Choroid plexus epithelial cell (primary cell): ENCODE measurements at regions not wholly inside any gene's neighbourhood (a gene's known extent, or its start where the extent isn't known, plus 50 kb on each side); places are given as distances from the start of the nearest gene placed in this dataset.

Experiments used
- DNase-seq: peaks from one replicate; pipeline ENCODE4 v3.0.0-alpha.2; 2010; ENCODE audit warnings: low read depth
- H3K4me3 ChIP-seq: 2 replicates; pipeline ENCODE4 v1.5.1; 2011; ENCODE audit warnings: low read depth, mild to moderate bottlenecking, control low read depth, low read length, moderate library complexity
- TF ChIP-seq, protein P1 (sequence below): conservative IDR thresholded peaks from 2 replicates; pipeline ENCODE4 v1.5.1; 2011; ENCODE audit warnings: low read depth, mild to moderate bottlenecking, control low read depth, inconsistent platforms, low read length, moderate library complexity

- TF ChIP-seq, protein P1, sequence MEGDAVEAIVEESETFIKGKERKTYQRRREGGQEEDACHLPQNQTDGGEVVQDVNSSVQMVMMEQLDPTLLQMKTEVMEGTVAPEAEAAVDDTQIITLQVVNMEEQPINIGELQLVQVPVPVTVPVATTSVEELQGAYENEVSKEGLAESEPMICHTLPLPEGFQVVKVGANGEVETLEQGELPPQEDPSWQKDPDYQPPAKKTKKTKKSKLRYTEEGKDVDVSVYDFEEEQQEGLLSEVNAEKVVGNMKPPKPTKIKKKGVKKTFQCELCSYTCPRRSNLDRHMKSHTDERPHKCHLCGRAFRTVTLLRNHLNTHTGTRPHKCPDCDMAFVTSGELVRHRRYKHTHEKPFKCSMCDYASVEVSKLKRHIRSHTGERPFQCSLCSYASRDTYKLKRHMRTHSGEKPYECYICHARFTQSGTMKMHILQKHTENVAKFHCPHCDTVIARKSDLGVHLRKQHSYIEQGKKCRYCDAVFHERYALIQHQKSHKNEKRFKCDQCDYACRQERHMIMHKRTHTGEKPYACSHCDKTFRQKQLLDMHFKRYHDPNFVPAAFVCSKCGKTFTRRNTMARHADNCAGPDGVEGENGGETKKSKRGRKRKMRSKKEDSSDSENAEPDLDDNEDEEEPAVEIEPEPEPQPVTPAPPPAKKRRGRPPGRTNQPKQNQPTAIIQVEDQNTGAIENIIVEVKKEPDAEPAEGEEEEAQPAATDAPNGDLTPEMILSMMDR, result no peak
- H3K4me3 ChIP-seq, result no peak overlapping the region
- no peak for DNase-seq
These were observed 571.0 kb downstream of the NR2F1-AS1 start for GRCh38 chr5:93010037-93010436.

DNA sequence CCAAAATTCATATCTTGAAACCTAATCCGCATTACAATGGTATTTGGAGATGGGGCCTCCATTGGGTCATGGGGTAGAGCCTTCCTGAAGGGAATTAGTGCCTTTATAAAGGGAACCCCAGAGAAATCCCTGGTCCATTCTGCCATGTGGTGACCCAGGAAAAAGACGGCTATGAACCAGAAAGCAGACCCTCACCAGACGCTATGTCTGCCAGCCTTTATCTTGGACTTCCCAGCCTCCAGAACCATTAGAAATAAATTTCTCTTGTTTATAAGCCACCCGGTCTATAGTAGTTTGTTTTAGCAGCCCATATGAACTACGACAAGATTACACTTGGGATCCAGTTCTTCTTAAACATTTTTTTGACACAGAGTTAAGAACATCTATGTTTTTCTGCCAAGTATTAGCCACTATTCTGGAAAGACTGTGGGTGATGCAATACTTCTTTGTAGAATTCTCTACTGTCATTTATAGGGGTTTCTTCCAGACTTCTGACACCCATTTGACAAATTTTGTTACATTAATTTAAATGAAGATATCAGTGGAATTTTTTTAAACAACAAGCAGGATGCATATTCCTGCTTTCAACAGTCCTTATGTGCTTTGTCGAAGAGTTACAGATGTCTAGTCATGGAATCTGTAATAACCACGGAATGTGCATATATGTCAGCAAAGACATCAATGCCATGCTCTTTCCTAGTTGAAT is 572.4 kb downstream of the NR2F1-AS1 start:
- H3K4me3 ChIP-seq, result no peak overlapping the region
- TF ChIP-seq, protein P1, result no peak

GRCh38 chr5:93006915-93007314 is 574.1 kb downstream of the NR2F1-AS1 start:
- H3K4me3 ChIP-seq, result no peak overlapping the region
- no peak for DNase-seq
- TF ChIP-seq, protein P1, result no peak

More for the DNA sequence above, 572.4 kb downstream of the NR2F1-AS1 start:
- DNase-seq, result peak; percentile 8

- H3K4me3 ChIP-seq, result peak overlapping the region; percentile 29
These were observed 582.6 kb downstream of the NR2F1-AS1 start for GRCh38 chr5:92998456-92998855.

GRCh38 chr5:92994392-92994791 is 586.6 kb downstream of the NR2F1-AS1 start:
- TF ChIP-seq, protein P1, result no peak
- H3K4me3 ChIP-seq, result no peak overlapping the region
- no peak for DNase-seq

More at GRCh38 chr5:92998456-92998855, 582.6 kb downstream of the NR2F1-AS1 start:
- TF ChIP-seq, protein P1, result no peak
- peak; percentile 38 for DNase-seq

GRCh38 chr5:92992073-92992472 is 588.9 kb downstream of the NR2F1-AS1 start:
- DNase-seq, result peak; percentile 39
- TF ChIP-seq, protein P1, result no peak
- H3K4me3 ChIP-seq, result no peak overlapping the region

GRCh38 chr5:92991581-92992067 is 589.4 kb downstream of the NR2F1-AS1 start:
- no peak overlapping the region for H3K4me3 ChIP-seq
- DNase-seq, result peak; percentile 44
- TF ChIP-seq, protein P1, result no peak
